ENCODE measurements at regions not wholly inside any gene's neighbourhood (a gene's known extent, or its start where the extent isn't known, plus 50 kb on each side); places are given as distances from the start of the nearest gene placed in this dataset.

- TF ChIP-seq GLIS3 (CRISPR knock-in tag; IDR thresholded peaks at IDR 0.05) (no peak), ZFP30 (CRISPR knock-in tag; IDR thresholded peaks at IDR 0.05) (no peak), ZNF70 (CRISPR knock-in tag; IDR thresholded peaks at IDR 0.05) (no peak), ESRRG (CRISPR knock-in tag; IDR thresholded peaks at IDR 0.05) (no peak), TCF4 (CRISPR knock-in tag; IDR thresholded peaks at IDR 0.05; ENCODE audit: borderline replicate concordance) (no peak), OSR1 (CRISPR knock-in tag; IDR thresholded peaks at IDR 0.05) (no peak), POU6F1 (CRISPR knock-in tag; IDR thresholded peaks at IDR 0.05; ENCODE audit: borderline replicate concordance, low read depth) (no peak), PATZ1 (CRISPR knock-in tag; IDR thresholded peaks at IDR 0.05; ENCODE audit: borderline replicate concordance) (no peak), ZFP3 (CRISPR knock-in tag; IDR thresholded peaks at IDR 0.05) (no peak), ARNTL (CRISPR knock-in tag; IDR thresholded peaks at IDR 0.05; ENCODE audit: borderline replicate concordance, low read depth) (no peak), PPARA (CRISPR knock-in tag; IDR thresholded peaks at IDR 0.05; ENCODE audit: borderline replicate concordance) (no peak), CSDC2 (CRISPR knock-in tag; IDR thresholded peaks at IDR 0.05) (no peak)
These were observed 93.7 kb upstream of the FBN2 start for GRCh38 chr5:128631771-128632170.

All from SK-N-SH treated with all-trans-retinoic acid at 6 μM for 48 hours (cell line).